ENCODE measurements at regions not wholly inside any gene's neighbourhood (a gene's known extent, or its start where the extent isn't known, plus 50 kb on each side); places are given as distances from the start of the nearest gene placed in this dataset.
"Not testable (repeated sequence)": the region's sequence is repeated elsewhere in the genome, so short reads cannot be mapped to it uniquely, and the experiment has no call there.

DNA sequence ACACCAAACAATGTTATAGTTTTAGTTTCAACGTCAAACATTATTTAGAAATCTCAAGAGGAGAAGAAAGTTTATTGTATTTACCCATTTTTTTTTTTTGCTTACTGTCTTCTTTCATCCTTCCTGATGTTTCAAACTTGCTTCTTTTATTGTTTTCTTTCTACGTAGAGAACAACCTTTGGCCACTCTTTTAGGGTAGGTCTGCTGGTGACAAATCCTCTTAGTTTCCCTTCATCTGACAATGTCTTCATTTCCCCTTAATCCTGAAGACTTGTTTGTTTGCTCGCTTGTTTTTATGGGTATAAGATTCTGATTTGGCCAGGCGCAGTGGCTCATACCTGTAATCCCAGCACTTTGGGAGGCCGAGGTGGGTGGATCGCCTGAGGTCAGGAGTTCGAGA lies 89.1 kb downstream of the RHOU start:
- no peak for DNase-seq (ENCODE audit: low spot score)

DNA sequence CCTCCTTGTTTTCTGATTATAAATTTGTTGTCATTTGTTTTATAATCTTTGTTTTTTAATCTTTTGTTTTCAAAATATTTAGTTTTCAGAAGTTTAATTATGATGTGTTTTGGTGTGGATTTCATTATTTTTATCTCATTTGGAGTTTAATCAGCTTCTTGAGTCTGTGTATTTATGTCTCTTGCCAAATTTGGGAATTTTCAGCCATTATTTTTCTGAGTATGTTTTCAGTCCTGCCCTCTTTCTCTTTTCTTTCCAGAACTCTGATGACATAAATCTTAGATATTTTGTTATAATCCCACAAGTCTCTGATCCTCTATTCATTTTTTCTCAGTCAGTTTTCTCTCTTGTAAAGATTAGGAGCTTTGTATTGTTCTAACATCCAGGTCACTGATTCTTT lies 89.8 kb downstream of the RHOU start:
- no peak for DNase-seq (ENCODE audit: low spot score)

DNA sequence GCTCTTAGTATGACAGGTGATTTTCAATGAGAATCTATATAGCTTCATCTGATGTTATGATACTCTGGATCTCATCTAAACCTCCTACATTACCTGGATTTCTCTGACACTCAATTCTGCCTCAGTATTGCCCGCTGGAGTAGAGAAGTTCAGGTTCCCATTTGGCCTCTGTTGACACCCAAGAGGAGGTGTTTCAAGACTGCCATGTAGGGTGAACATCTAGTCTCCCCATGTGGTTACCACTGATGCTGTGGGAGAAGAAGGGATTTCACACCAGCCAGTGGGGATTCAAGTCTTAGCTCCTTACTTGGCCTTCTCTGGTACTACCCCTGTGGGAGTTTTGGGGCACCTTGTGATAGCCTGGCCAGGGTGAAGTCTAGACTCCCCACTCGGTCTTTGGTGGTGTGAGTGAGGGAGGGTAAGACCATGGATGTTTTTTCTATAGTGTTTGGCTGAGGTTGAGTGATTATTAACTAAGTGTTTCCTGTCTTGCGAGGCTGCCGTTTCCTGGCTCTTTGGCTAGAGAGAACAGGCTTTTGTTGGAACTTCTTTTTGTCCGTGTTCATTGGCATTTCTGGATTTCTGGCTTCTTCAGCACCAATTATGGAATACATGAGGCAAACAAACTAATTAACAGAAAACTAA lies 90.7 kb downstream of the RHOU start:
- DNase-seq (ENCODE audit: low spot score), result no peak

DNA sequence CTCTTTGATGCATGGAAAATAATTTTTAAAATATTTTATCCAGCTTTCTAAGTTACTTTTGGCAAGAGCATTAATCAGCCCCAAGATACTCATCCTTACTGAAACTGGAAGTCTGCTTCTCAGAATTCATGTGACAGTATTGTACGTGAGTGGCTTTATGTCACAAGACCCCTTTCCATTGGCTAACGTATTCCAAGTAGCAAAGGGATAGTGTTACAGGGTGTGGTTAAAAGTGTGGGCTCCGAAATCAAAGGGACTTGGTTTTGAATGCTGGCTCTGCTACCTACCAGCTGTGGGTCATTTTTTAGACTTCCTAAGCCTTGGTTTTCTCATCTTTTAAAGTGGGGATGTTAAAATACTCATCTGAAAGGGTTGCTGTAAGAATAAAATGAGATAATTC lies 91.7 kb downstream of the RHOU start:
- peak; percentile 49 for DNase-seq (ENCODE audit: low spot score)

DNA sequence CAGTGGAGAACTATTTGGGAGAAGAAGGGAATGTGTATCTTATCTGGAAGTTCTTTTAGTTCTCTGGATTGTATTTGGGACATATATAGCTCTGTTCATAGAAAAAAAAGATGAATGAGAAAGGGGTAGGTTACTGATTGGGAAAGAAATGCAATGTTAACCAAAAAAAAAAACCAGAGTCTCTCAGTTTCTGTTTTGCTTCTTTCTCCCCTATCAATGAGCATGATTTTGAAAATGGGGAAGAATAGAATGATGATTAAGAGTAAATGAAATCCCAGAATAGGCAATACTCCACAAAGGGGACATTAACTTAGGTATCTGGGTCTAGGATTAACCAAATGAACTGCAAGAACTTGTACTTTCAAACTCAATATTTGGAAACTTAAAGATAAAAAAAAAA lies 92.9 kb downstream of the RHOU start:
- no peak for DNase-seq (ENCODE audit: low spot score)

DNA sequence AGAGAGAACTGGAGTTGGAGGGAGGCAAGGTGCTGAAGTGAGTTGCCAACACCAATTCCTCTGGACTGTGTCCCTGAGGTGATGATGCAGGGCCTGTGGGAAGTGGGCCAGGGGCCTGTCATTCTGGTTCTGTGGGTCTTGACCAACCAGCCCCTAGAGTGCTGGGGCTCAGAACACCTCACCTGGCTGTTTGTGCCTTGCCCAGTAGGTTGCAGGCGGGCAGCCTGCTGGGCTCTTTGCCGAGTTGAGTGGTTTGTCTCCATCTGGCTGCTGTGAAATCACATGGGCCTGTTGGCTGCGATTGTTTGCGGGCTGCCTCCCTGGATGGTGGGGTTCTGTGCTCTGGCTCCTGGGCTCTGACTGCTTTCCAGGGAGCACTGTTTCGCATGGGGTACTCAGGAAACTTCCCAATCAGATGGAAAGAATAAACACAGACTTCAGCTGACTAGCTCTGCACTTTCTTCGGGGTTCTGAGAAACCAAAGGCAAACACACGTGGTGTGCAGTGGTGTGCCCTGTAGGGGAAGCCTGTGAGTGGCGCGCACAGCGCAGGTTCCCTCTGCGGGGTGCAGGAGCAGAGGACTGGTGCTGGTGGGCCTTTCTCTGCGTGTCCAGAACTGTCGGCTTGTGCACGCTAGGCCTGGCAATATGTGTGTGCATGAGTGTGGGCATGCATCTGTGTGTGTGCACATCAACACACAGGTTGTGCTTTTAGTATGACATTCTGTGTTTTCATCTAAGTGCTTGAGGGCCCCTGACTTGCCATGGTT lies 95.1 kb downstream of the RHOU start:
- DNase-seq (ENCODE audit: low spot score), result no peak

DNA sequence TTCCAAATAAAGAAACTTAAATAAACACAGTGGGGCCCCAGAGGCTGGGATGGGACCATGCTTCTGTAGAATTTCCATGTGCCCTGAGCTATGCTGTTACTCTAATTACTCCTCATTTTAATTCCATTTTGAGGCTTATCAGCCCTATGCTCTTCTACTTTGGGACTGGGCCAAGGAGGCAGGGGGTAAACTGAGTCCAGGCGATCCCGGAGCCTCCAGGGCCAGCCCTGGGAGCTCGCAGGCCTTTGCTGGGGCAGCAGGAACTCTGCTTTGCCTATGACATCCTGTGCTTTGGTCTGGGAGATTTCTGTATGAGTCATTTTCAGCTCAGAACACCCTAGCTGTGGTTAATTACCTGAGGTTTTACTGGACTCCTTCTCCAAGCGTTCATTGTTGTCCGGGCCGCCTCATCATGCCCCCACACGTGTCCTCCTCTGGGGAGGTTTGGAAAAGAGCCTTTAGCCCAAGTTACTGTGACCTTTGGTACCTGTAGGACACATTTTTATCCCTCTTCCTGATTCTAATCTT lies 95.7 kb downstream of the RHOU start:
- no peak for DNase-seq (ENCODE audit: low spot score)

DNA sequence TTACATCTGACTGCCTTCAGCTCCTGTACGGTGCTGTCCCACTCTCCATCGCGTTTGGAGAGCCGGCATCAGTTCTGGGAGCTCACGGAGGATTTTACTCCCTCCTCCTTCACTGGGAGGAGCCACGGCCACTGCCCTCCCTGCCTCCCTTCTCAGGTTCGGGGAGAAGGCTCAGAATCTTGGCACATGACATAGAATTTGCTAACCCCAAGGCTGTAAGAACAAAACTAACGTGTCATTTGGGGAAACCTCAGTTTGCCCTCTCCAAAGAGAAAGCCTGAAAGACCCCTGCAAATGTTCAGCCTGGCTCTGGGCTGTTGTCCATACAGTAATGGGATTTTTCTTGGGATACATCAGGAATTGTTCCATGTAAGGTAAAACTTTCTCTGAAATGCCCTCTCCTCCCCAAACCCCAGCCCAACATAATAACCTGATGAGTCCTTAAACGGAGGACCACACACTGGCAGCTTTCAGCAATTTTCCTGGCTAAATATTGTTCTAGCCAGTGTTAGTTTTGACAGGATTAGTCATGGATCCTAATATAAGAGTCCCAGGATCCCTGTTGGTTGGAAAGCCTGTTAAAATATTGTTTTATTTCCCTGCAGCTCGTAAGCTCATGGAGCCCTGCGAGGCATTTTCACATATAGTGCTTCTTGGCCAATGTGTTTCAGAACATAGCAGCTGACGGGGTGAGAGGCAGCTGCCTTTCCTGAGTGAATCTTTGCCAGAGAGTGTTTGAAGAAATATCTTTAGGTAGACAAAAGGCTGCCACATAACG lies 98.8 kb downstream of the RHOU start:
- peak; percentile 45 for DNase-seq (ENCODE audit: low spot score)

DNA sequence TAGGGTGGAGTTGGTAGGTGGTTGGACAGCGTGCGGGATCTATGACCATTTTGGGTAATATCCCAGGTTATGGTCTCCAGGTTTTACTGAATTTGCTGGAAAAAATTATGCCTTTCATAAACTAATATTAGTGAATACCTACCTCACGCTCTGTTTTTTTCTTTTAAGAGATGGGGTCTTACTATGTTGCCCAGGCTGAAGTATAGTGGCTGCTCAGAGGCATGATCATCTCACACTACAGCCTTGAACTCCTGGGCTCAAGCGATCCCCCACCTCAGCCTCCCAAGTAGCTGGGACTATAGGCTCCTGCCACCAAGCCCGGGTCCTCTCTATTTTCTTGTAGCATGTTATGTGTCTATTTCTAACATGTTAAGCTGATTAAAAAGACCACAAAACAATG lies 100.2 kb downstream of the RHOU start:
- DNase-seq (ENCODE audit: low spot score), result no peak

DNA sequence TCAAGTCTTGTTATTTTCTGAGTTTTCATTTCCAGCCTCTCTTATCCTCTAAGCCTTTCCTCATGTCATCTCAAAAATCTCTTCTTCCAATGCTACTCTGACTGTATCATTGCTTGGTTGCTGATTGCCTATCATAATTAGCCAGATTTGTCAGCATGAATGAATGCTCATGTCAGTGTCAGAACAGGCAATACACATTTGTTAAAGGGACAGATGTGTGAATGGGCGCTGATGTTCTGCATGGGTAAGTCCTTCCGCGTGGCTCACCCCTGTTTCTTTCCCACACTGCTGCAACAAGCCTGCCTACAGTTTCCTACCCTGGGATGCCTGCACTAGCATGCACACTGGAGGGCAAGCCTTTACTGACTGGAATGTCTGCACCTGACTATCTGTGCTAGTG lies 100.6 kb downstream of the RHOU start:
- DNase-seq (ENCODE audit: low spot score), result no peak

DNA sequence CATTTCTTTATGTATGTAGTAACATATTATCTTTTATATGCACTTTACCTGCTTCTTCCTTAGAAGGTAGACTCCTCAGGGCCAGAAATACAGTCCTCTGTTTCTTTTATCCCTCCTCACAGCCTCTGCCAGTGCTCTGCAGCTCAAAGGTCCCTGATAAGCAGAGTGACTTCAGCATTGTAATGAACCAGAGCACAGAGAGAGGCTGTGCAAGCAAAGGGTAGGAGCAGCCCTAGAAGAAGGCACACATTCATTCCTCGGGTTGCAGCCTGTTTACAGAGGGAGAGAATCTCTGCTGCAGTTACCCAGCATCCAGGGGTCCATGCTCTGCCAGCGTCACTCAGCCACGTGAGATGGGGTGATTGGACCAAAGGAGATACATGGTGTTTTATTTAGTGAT lies 101.1 kb downstream of the RHOU start:
- DNase-seq (ENCODE audit: low spot score), result no peak

DNA sequence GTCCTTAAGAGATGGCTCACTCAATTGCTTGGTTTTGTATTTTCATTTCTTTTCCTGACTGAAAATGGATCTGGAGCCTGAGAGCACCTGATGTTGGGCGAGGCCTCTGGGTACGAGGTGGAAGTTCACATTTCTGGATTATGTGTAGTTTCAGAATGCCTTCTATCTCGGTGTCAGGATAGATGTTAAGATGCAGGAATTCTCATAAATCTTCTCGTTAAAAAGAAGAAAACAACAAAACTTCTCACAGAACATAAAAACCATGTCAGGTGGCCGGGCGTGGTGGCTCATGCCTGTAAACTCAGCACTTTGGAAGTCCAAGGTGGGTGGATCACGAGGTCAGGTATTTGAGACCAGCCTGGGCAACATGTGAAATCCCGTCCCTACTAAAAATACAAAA lies 101.8 kb downstream of the RHOU start:
- DNase-seq (ENCODE audit: low spot score), result no peak

DNA sequence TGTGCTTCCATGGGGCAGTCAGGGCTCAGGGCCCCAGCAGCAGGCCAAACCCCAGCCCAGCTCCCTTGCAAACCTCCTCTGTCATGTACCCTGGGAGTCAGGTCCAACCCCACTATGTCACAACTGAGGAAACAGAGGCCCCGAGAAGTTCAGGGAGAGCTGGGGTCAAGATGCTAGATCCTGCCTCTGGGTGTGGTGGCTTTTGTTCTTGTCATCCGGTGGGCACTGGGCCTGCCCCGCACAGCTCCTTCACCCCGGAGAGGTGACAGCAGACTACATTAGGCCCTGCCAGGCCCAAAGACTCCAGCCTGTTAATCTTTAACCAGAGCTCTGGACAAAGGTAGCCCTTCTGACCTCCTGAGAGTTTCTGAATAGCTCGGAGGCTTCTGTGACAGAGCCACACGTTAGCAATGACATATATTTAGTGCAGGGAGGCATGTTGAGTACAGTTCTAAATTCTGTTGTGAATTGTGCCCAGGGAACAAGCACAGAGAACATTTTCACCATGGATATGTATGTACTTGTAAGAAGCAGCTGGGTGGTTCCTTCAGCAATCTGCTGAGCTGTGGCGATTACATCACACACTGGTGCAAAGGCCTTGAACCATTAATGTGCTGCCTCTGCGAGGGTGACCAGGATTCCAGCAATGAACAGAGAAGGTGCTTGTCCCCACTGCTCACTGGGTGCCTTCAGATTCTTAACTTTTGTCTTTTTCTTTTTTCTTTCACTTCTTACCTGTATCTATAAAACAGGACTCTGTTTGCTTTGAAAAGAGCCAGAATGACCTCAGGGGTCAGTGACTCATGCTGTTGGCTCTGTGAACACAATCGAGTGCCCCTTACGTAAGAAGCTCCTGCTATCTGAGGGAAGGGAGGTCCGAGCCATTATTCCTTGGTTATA lies 102.8 kb downstream of the RHOU start:
- peak; percentile 65 for DNase-seq (ENCODE audit: low spot score)

DNA sequence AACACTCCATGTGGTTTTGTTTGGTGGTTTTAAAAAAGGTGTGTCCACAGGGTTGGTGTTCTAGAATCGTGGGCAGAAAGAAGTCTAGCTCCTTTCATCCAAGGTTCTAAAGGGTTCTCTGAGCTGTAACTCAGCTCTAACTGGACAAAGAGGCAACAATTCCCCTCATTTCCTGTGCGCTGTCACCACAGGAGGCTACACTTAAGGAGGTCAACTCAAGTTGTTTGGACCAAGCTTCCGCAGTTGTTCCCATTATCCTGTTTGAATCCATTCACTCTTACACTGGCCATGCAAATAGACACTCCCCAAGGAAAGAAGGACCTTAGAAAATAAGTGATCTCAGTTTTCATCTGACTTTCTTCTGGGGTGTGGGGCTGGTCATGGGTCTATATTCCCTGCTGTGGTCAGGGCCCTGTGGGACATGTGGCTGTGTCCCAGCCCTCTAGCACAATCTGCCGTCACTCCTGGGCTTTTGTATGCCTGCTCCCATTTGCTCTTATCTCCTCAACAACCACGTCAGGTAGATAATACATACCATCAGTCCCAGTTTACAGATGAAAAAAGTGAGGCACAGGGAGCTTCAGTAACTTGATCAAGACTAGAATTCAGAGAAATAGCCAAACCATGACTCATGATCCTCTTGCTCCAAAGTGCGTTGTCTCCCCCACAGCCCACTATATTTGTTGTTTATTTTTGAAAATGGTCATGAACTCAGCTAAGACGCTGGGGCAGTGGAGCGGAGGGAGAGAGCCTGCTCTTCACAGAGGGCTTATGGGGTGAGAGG lies 103.6 kb downstream of the RHOU start:
- DNase-seq (ENCODE audit: low spot score), result no peak

DNA sequence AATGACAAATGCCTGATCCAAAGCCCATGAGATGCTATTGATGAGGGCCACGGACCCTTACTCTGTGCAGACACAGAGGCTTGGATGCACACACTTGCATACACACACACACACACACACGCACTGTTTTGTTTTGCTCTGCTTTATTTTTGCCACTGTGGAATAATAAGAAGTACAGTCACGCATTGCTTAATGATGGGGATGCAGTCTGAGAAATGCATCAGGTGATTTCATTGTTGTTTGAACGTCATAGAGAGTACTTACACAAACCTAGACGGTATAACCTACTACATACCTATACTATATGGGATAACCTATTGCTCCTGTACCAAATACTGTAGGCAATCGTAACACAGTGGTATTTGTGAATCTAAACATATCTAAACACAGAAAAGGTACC lies 104.4 kb downstream of the RHOU start:
- DNase-seq (ENCODE audit: low spot score), result no peak

DNA sequence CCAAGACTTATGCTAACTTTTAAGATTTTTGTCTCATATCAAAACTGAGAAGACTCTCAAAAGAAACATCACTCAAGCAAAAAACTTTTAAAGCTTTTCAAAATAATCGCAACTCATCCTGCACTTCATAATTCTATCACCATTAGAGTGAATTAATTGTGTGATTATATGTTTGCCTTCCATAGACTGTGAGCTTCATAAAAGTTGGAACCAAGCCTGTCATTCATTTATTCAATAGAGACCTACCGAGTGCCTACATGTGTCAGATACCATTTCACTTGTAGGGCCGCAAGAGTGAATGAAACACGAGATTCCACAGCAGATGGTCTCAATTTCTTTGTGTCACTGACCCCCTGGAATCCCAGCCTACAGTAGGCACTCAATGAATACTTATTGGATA lies 106.4 kb downstream of the RHOU start:
- no peak for DNase-seq (ENCODE audit: low spot score)

DNA sequence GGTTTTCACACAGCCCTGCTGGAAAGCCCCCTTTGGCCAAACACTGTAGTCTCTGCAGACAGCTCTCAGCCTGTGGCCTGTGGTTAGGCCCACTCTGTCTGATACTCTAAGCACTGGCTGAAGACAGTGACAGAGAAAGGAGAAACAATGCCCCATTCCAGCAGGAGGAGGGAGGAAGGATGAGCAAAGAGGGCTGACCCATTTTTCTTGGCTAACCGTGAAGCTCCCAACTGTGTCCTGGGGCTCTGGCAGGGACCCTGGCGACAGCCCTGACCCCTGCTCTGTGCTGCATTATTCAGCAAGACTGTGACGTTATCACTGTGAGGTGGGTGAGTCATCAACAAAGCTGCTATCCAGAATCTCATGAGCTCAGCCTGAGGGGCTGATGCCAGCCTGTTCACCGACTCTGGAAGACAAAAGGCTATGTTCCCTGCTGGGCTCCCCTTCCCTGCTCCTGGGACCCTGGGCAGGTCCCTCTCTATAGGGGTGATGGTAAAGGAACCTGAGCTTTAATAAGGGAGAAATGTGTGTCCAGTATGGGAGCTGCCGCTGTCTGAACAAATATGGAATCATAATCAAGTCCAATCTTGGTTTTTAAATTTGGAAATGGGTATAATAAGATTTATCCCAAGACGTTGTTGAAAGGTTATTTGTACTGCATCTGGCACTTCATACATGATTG lies 107.0 kb downstream of the RHOU start:
- DNase-seq (ENCODE audit: low spot score), result peak; percentile 79

DNA sequence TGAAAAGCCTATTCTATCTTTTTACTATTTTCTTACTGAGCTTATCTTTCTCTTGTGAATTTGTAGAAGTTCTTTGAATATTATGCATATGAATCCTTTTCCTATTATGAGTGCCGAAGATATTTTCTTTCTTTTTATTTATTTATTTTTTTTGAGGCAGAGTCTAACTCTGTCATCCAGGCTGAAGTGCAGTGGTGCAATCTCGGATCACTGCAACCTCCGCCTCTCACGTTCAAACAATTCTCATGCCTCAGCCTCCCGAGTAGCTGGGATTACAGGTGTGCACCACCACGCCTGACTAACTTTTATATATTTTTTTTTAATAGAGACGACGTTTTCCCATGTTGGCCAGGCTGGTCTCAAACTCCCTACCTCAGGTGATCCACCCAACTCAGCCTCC lies 109.8 kb downstream of the RHOU start:
- DNase-seq (ENCODE audit: low spot score), result no peak

DNA sequence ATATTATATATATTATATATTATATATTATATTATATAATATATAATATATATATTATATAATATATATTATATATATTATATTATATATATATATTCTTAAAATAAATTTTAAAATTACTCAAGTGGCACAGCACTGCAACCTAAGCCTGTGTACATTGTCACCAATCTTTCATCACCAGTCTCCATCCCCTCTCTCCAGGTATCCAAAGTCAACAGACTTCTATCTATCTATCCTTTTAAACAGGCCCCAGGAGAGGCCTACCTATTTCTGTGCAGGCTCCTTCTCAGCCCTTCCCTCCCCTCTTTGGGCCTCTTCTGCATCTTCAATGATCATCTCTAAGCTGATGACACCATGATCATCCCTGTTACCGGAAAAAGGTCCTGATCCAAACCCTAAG lies 111.7 kb downstream of the RHOU start:
- DNase-seq (ENCODE audit: low spot score), result no peak

DNA sequence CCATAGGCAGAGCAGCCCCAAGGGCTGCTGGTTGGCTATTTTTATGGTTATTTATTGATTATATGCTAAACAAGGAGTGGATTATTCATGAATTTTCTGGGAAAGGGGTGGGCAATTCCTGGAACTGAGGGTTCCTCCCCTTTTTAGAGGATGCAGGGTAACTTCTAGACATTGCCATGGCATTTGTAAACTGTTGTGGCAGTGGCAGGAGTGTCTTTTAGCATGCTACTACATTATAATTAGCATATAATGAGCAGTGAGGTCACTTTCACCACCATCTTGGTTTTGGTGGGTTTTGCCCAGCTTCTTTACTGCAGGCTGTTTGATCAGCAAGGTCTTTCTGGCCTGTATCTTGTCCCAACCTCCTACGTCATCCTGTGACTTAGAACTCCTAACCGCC lies 112.2 kb downstream of the RHOU start:
- DNase-seq (ENCODE audit: low spot score), result not testable (repeated sequence)
